Activated CD4-positive, alpha-beta T cell treated with anti-CD3 and anti-CD28 coated beads, Interleukin-2, amount 10 ng/mL, durations not matched to agents 7 days and 5 days (primary cell): ENCODE measurements at regions not wholly inside any gene's neighbourhood (a gene's known extent, or its start where the extent isn't known, plus 50 kb on each side); places are given as distances from the start of the nearest gene placed in this dataset.

Source experiments
- CTCF ChIA-PET: fragments of 350-600 bp; sonication (Branson Sonifier 250); formaldehyde crosslinking; loops from one replicate; lab custom pipeline; 2021; ENCODE audit warnings: antibody characterized with exemption; lab: Charles Lee
- POLR2A ChIA-PET: fragments of 350-600 bp; sonication (Branson Sonifier 250); formaldehyde crosslinking; loops from one replicate; lab custom pipeline; 2021; ENCODE audit warnings: antibody characterized with exemption; lab: Charles Lee
- DNase-seq: peaks from one replicate; pipeline ENCODE4 v3.0.0-alpha.2; 2020
- H3K27ac Mint-ChIP-seq: one replicate; pipeline ENCODE4 v1.8.0; 2021; ENCODE audit warnings: mild to moderate bottlenecking, moderate library complexity, mixed read lengths
- H3K27me3 Mint-ChIP-seq: one replicate; pipeline ENCODE4 v1.8.0; 2021; ENCODE audit warnings: mixed read lengths
- H3K36me3 Mint-ChIP-seq: one replicate; pipeline ENCODE4 v1.8.0; 2021; ENCODE audit warnings: low read depth, mixed read lengths
- H3K4me1 Mint-ChIP-seq: one replicate; pipeline ENCODE4 v1.8.0; 2021; ENCODE audit warnings: mixed read lengths
- H3K4me3 Mint-ChIP-seq: one replicate; pipeline ENCODE4 v1.8.0; 2021; ENCODE audit warnings: mild to moderate bottlenecking, moderate library complexity, mixed read lengths
- H3K9me3 Mint-ChIP-seq: one replicate; pipeline ENCODE4 v1.8.0; 2021; ENCODE audit warnings: mixed read lengths

- no peak for DNase-seq
- CTCF ChIA-PET = no interaction called here
- Mint-ChIP-seq H3K4me3 (no peak overlapping the region), H3K36me3 (no peaks in the 10 kb centered on the region), H3K9me3 (no peaks in the 10 kb centered on the region), H3K27ac (no peak overlapping the region), H3K4me1 (no peaks in the 10 kb centered on the region), H3K27me3 (no peaks in the 10 kb centered on the region)
- POLR2A ChIA-PET = no interaction called here
Measured at GRCh38 chr5:6198531-6198930, 179.8 kb downstream of the MED10 start.

GRCh38 chr5:6197427-6197826 is 180.9 kb downstream of the MED10 start:
- Mint-ChIP-seq H3K27ac (no peak overlapping the region), H3K9me3 (no peaks in the 10 kb centered on the region), H3K4me1 (no peaks in the 10 kb centered on the region), H3K27me3 (peaks cover 2% of the 10 kb centered on the region), H3K36me3 (no peaks in the 10 kb centered on the region), H3K4me3 (no peak overlapping the region)
- ChIA-PET CTCF (no interaction called here), POLR2A (no interaction called here)
- DNase-seq = no peak

GRCh38 chr5:6195711-6196358 is 182.5 kb downstream of the MED10 start:
- H3K27me3 Mint-ChIP-seq = peaks cover 2% of the 10 kb centered on the region
- no peak overlapping the region for H3K27ac Mint-ChIP-seq
- no peak for DNase-seq
- H3K4me1 Mint-ChIP-seq = no peaks in the 10 kb centered on the region
- H3K9me3 Mint-ChIP-seq = no peaks in the 10 kb centered on the region
- ChIA-PET POLR2A (no interaction called here), CTCF (no interaction called here)
- H3K36me3 Mint-ChIP-seq = no peaks in the 10 kb centered on the region
- no peak overlapping the region for H3K4me3 Mint-ChIP-seq

- no peak for DNase-seq
- Mint-ChIP-seq H3K27me3 (peaks cover 2% of the 10 kb centered on the region), H3K9me3 (no peaks in the 10 kb centered on the region), H3K4me1 (no peaks in the 10 kb centered on the region), H3K36me3 (no peaks in the 10 kb centered on the region), H3K27ac (no peak overlapping the region), H3K4me3 (no peak overlapping the region)
- ChIA-PET CTCF (no interaction called here), POLR2A (no interaction called here)
Measured at GRCh38 chr5:6194906-6195612, 183.3 kb downstream of the MED10 start.

GRCh38 chr5:6194261-6194875 is 184.0 kb downstream of the MED10 start:
- Mint-ChIP-seq H3K4me1 (no peaks in the 10 kb centered on the region), H3K27ac (no peak overlapping the region), H3K27me3 (peaks cover 2% of the 10 kb centered on the region), H3K36me3 (no peaks in the 10 kb centered on the region), H3K9me3 (no peaks in the 10 kb centered on the region), H3K4me3 (no peak overlapping the region)
- ChIA-PET CTCF (no interaction called here), POLR2A (no interaction called here)
- DNase-seq = no peak

GRCh38 chr5:6193310-6193709 is 185.0 kb downstream of the MED10 start:
- DNase-seq = no peak
- no peaks in the 10 kb centered on the region for H3K36me3 Mint-ChIP-seq
- H3K27ac Mint-ChIP-seq = no peak overlapping the region
- CTCF ChIA-PET = interaction anchor here (0.6 kb wide), 1 partner anchor 680 kb away, joined by 3 read pairs; no protein-coding TSS in a partner anchor
- H3K4me3 Mint-ChIP-seq = no peak overlapping the region
- H3K27me3 Mint-ChIP-seq = peaks cover 2% of the 10 kb centered on the region
- no peaks in the 10 kb centered on the region for H3K9me3 Mint-ChIP-seq
- POLR2A ChIA-PET = no interaction called here
- no peaks in the 10 kb centered on the region for H3K4me1 Mint-ChIP-seq

- POLR2A ChIA-PET = no interaction called here
- Mint-ChIP-seq H3K27ac (no peak overlapping the region), H3K9me3 (no peaks in the 10 kb centered on the region), H3K36me3 (no peaks in the 10 kb centered on the region), H3K4me3 (no peak overlapping the region), H3K4me1 (no peaks in the 10 kb centered on the region), H3K27me3 (peaks cover 2% of the 10 kb centered on the region)
- DNase-seq = no peak
- CTCF ChIA-PET = no interaction called here
Measured at GRCh38 chr5:6190838-6191237, 187.5 kb downstream of the MED10 start.

GRCh38 chr5:6188976-6189375 is 189.4 kb downstream of the MED10 start:
- ChIA-PET POLR2A (no interaction called here), CTCF (no interaction called here)
- Mint-ChIP-seq H3K36me3 (no peaks in the 10 kb centered on the region), H3K27me3 (peaks cover 2% of the 10 kb centered on the region), H3K4me1 (no peaks in the 10 kb centered on the region), H3K27ac (no peak overlapping the region), H3K4me3 (no peak overlapping the region), H3K9me3 (no peaks in the 10 kb centered on the region)
- no peak for DNase-seq

- Mint-ChIP-seq H3K4me3 (no peak overlapping the region), H3K9me3 (no peaks in the 10 kb centered on the region), H3K4me1 (no peaks in the 10 kb centered on the region), H3K27me3 (peaks cover under 1% of the 10 kb centered on the region), H3K36me3 (no peaks in the 10 kb centered on the region), H3K27ac (no peak overlapping the region)
- ChIA-PET CTCF (no interaction called here), POLR2A (no interaction called here)
- no peak for DNase-seq
Measured at GRCh38 chr5:6188344-6188743, 190.0 kb downstream of the MED10 start.

- POLR2A ChIA-PET = no interaction called here
- Mint-ChIP-seq H3K4me1 (no peaks in the 10 kb centered on the region), H3K9me3 (no peaks in the 10 kb centered on the region), H3K27me3 (no peaks in the 10 kb centered on the region), H3K27ac (no peak overlapping the region), H3K36me3 (no peaks in the 10 kb centered on the region), H3K4me3 (no peak overlapping the region)
- CTCF ChIA-PET = no interaction called here
- no peak for DNase-seq
Measured at GRCh38 chr5:6187501-6187900, 190.8 kb downstream of the MED10 start.

- Mint-ChIP-seq H3K27me3 (no peaks in the 10 kb centered on the region), H3K36me3 (no peaks in the 10 kb centered on the region), H3K4me3 (no peak overlapping the region), H3K9me3 (no peaks in the 10 kb centered on the region), H3K27ac (no peak overlapping the region), H3K4me1 (no peaks in the 10 kb centered on the region)
- ChIA-PET POLR2A (no interaction called here), CTCF (no interaction called here)
- no peak for DNase-seq
Measured at GRCh38 chr5:6185574-6185973, 192.8 kb downstream of the MED10 start.

- ChIA-PET POLR2A (no interaction called here), CTCF (no interaction called here)
- H3K4me1 Mint-ChIP-seq = no peaks in the 10 kb centered on the region
- DNase-seq = no peak
- H3K9me3 Mint-ChIP-seq = no peaks in the 10 kb centered on the region
- no peaks in the 10 kb centered on the region for H3K36me3 Mint-ChIP-seq
- H3K4me3 Mint-ChIP-seq = no peak overlapping the region
- H3K27ac Mint-ChIP-seq = no peak overlapping the region
- H3K27me3 Mint-ChIP-seq = no peaks in the 10 kb centered on the region
Measured at GRCh38 chr5:6184481-6184880, 193.9 kb downstream of the MED10 start.
